Bronchial epithelial cell (primary cell): ENCODE measurements at regions not wholly inside any gene's neighbourhood (a gene's known extent, or its start where the extent isn't known, plus 50 kb on each side); places are given as distances from the start of the nearest gene placed in this dataset.
A peak's percentile ranks its signal among the peaks of the same experiment; 100 is the strongest.

Source experiments
- DNase-seq: peaks from one replicate; pipeline ENCODE4 v3.0.0-alpha.2; 2010; ENCODE audit warnings: low read depth
- FAIRE-seq: peaks from 2 replicates; lab custom pipeline; 2011; peaks lifted over from hg19 to GRCh38; lab: Jason Lieb, UNC
- H3K27me3 ChIP-seq: 2 replicates; pipeline ENCODE4 v1.5.1; 2011; ENCODE audit warnings: low read length; ENCODE audit not compliant: control insufficient read depth, insufficient read depth
- H3K36me3 ChIP-seq: 2 replicates; pipeline ENCODE4 v1.5.1; 2011; ENCODE audit warnings: low read length; ENCODE audit not compliant: control insufficient read depth, insufficient read depth
- H3K4me3 ChIP-seq: 2 replicates; pipeline ENCODE4 v1.5.1; 2011; ENCODE audit warnings: mild to moderate bottlenecking, low read depth, low read length, control low read depth
- CTCF ChIP-seq: IDR thresholded peaks from 2 replicates; pipeline ENCODE4 v1.5.1; 2011; ENCODE audit warnings: mild to moderate bottlenecking, moderate library complexity, low read length, control low read depth, inconsistent platforms; ENCODE audit not compliant: insufficient read depth, severe bottlenecking

- FAIRE-seq, result peak; percentile 43
- no peak overlapping the region for H3K4me3 ChIP-seq
- peak; percentile 53 for DNase-seq
- no peak for TF ChIP-seq CTCF
- no peaks in the 10 kb centered on the region for H3K36me3 ChIP-seq
- H3K27me3 ChIP-seq, result no peaks in the 10 kb centered on the region
Measured at GRCh38 chr2:42867093-42868065, 75.0 kb upstream of the HAAO start.

- Histone ChIP-seq H3K27me3 (no peaks in the 10 kb centered on the region), H3K4me3 (no peak overlapping the region), H3K36me3 (no peaks in the 10 kb centered on the region)
- TF ChIP-seq CTCF, result no peak
- FAIRE-seq (no peak), DNase-seq (no peak)
Measured at GRCh38 chr2:42865884-42866881, 73.8 kb upstream of the HAAO start.

DNA sequence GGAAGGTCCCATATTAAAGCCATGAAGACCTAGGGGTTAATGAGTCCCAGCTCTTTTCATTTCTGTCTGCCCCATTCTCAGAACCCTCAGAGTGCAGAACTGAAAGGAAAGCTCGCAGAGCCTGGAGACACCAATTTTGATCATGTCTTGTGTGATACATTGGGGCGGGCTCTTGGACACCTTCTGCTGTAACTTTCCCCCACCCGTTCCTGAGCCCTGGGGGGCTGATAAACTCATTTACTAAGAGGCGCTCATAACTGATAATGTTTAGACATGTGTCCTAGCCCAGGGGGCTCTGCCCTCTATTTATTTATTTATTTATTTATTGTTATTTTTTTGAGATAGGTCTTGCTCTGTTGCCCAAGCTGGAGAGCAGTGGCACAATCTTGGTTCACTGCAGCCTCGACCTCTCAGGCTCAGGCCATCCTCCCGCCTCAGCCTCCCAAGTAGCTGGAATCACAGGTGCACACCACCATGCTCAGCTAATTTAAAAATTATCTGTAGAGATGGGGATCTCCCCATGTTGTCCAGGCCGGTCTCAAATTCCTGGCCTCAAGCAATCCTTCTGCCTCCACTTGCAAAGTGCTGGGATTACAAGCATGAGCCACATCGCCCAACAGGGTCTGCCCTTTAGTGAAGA lies 72.4 kb upstream of the HAAO start:
- no peak for FAIRE-seq
- TF ChIP-seq CTCF, result no peak
- no peak for DNase-seq

GRCh38 chr2:42864222-42864621 lies 71.8 kb upstream of the HAAO start:
- no peak overlapping the region for H3K4me3 ChIP-seq
- DNase-seq (no peak), FAIRE-seq (no peak)
- no peaks in the 10 kb centered on the region for H3K27me3 ChIP-seq
- no peaks in the 10 kb centered on the region for H3K36me3 ChIP-seq
- TF ChIP-seq CTCF, result no peak

More for the DNA sequence above, 72.4 kb upstream of the HAAO start:
- Histone ChIP-seq H3K36me3 (no peaks in the 10 kb centered on the region), H3K4me3 (no peak overlapping the region), H3K27me3 (no peaks in the 10 kb centered on the region)

DNA sequence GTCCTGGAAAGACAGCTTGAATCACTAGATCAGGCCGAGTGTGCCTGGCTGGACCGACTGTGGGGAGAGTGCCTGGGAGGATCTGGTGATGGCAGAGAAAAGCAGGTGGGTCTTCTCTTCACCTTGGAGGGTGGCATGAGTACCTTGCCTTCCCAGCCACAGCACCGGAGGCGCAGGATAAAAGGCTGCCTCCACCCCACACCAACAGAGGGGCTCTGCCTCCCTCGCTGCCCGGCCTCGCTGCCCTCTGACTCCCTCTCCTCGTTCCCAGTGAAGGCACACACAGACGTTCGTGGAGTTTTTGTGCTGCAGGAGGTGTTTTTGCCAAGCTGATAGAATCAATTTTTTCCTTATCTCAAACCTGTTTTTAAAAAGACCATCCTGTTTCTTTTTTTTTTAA lies 71.4 kb upstream of the HAAO start:
- FAIRE-seq (no peak), DNase-seq (no peak)
- H3K27me3 ChIP-seq, result no peaks in the 10 kb centered on the region
- TF ChIP-seq CTCF, result no peak
- H3K36me3 ChIP-seq, result no peaks in the 10 kb centered on the region
- no peak overlapping the region for H3K4me3 ChIP-seq
